Gastrocnemius medialis (tissue), 4 donors: ENCODE measurements at regions not wholly inside any gene's neighbourhood (a gene's known extent, or its start where the extent isn't known, plus 50 kb on each side); places are given as distances from the start of the nearest gene placed in this dataset.

Source experiments
- POLR2A ChIP-seq, 2 donors: fragments of 450-650 bp; IDR thresholded peaks; one replicate each; pipeline ENCODE4 v1.6.1; 2017; ENCODE audit warnings: antibody characterized with exemption in 2 of 2, mild to moderate bottlenecking in 2 of 2, moderate library complexity in 2 of 2
- TF ChIP-seq, protein P1 (sequence below), 5 experiments: fragments of 450-650 bp in 3 of 5; fragments of 200-600 bp in 2 of 5; sonication (generic) in 2 of 5; IDR thresholded peaks in 4 of 5; conservative IDR thresholded peaks in 1 of 5; 1 replicate in 4 of 5; 2 replicates in 1 of 5; pipeline ENCODE4 v1.5.1; 2016 to 2019; ENCODE audit warnings: antibody characterized with exemption in 5 of 5, mild to moderate bottlenecking in 3 of 5, moderate library complexity in 3 of 5

DNA sequence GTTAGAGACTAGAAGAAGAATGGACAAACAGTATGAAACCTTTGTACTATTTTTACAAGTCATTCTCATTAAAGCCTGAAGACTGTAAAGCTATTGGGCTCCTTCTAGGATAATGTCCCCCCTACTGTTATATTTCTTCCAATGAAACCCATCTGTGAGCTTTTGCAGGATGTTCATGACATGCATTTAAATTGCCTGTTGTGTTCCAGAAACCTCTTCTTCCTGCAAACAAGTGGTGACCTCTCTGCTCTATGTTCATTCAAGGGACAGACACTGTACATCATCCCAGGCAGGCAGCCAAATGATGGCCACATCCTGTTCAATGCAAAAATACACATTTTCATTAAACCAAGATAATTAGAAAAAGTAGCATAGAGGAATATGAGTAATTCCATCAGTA lies 128.0 kb downstream of the C4orf33 start:
- TF ChIP-seq, protein P1, sequence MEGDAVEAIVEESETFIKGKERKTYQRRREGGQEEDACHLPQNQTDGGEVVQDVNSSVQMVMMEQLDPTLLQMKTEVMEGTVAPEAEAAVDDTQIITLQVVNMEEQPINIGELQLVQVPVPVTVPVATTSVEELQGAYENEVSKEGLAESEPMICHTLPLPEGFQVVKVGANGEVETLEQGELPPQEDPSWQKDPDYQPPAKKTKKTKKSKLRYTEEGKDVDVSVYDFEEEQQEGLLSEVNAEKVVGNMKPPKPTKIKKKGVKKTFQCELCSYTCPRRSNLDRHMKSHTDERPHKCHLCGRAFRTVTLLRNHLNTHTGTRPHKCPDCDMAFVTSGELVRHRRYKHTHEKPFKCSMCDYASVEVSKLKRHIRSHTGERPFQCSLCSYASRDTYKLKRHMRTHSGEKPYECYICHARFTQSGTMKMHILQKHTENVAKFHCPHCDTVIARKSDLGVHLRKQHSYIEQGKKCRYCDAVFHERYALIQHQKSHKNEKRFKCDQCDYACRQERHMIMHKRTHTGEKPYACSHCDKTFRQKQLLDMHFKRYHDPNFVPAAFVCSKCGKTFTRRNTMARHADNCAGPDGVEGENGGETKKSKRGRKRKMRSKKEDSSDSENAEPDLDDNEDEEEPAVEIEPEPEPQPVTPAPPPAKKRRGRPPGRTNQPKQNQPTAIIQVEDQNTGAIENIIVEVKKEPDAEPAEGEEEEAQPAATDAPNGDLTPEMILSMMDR (IDR thresholded peaks at IDR 0.05 in 4 of 5, conservative IDR thresholded peaks at IDR 0.05 in 1 of 5): no peak
- no peak for TF ChIP-seq POLR2A (IDR thresholded peaks at IDR 0.05)
